Psoas muscle (tissue), 7 donors: ENCODE measurements at regions not wholly inside any gene's neighbourhood (a gene's known extent, or its start where the extent isn't known, plus 50 kb on each side); places are given as distances from the start of the nearest gene placed in this dataset.
"Not testable (repeated sequence)": the region's sequence is repeated elsewhere in the genome, so short reads cannot be mapped to it uniquely, and the experiment has no call there.

Experiments
- ATAC-seq, 4 donors: fragments of 200-7000 bp; cut with Tn5 transposase; one replicate each; pipeline ENCODE4 v1.9.1; 2020; ENCODE audit warnings: moderate library complexity in 3 of 4, mild to moderate bottlenecking in 2 of 4
- DNase-seq, 2 donors: peaks; one replicate each; pipeline ENCODE4 v3.0.0-alpha.2; 2020
- H3K27ac ChIP-seq: fragments of 200-600 bp; one replicate; pipeline ENCODE4 v1.8.0; 2022
- H3K27me3 ChIP-seq, 3 donors: fragments of 200-600 bp in 1 of 3; one replicate each; pipeline versions ENCODE4 v1.6.1 to v1.8.0; 2013 to 2022; ENCODE audit warnings: low read length in 2 of 3, mild to moderate bottlenecking in 2 of 3, moderate library complexity in 1 of 3; ENCODE audit not compliant: insufficient read depth in 3 of 3
- H3K36me3 ChIP-seq, 2 donors: fragments of 200-600 bp in 1 of 2; one replicate each; pipeline versions ENCODE4 v1.6.1 to v1.8.0; 2013 to 2022; ENCODE audit warnings: low read depth in 1 of 2, mild to moderate bottlenecking in 1 of 2, moderate library complexity in 1 of 2; ENCODE audit not compliant: insufficient read depth in 1 of 2
- H3K4me1 ChIP-seq: fragments of 200-600 bp; one replicate; pipeline ENCODE4 v1.8.0; 2022
- H3K4me3 ChIP-seq: fragments of 200-600 bp; one replicate; pipeline ENCODE4 v1.8.0; 2022; ENCODE audit warnings: mild to moderate bottlenecking
- H3K9me3 ChIP-seq: fragments of 200-600 bp; one replicate; pipeline ENCODE4 v1.8.0; 2022
- CTCF ChIP-seq: fragments of 200-600 bp; IDR thresholded peaks from one replicate; pipeline ENCODE4 v1.8.0; 2022; ENCODE audit warnings: antibody characterized with exemption
- WGBS, 3 donors: extraction: QIAGEN DNeasy Blood & Tissue Kit; methylation state at CpG; one replicate each; pipeline versions ENCODE4 v1.1.6 to v1.1.7; 2013; 5-methylcytosine and 5-hydroxymethylcytosine counted together
- intact Hi-C, 2 donors: fragments of 100-400 bp; cut with DNase I; formaldehyde crosslinking; loops; one replicate each; pipeline versions ENCODE4 v1.11.0 to v1.14.2; 2022
- donor health status: healthy with polysubstance abuse.
- donor health status: DM: no; HTN: no; CAD: no; lungs with moderate emphysema.
- donor health status: Bipolar disorder and iron deficiency.
- donor health status: healthy.
- donor health status: DM: yes; HTN: yes; CAD: no.
- donor health status: DM: no; HTN: no; CAD: no.
- donor health status: DM: yes; HTN: yes; CAD: no.

GRCh38 chr14:71762575-71762974 lies 169.7 kb upstream of the RGS6 start:
- no peak overlapping the region for H3K4me3 ChIP-seq
- intact Hi-C loops = no loop called here
- 91 to 92% (median 92%) methylated on average over 4 of the region's 4 CpGs for WGBS, 3 donors
- no peak for TF ChIP-seq CTCF
- no peak overlapping the region for H3K27ac ChIP-seq
- H3K27me3 ChIP-seq = no peaks in the 10 kb centered on the region
- H3K9me3 ChIP-seq = peaks cover 5% of the 10 kb centered on the region
- no peaks in the 10 kb centered on the region for H3K4me1 ChIP-seq
- ATAC-seq (no peak), DNase-seq (no peak)
- H3K36me3 ChIP-seq = no peaks in the 10 kb centered on the region

- no peaks in the 10 kb centered on the region for H3K4me1 ChIP-seq
- H3K27ac ChIP-seq = no peak overlapping the region
- no peaks in the 10 kb centered on the region for H3K27me3 ChIP-seq
- no peak overlapping the region for H3K4me3 ChIP-seq
- no peak for TF ChIP-seq CTCF
- WGBS, 3 donors = 18 to 25% (median 19%) methylated on average over 9 of the region's 9 CpGs
- peaks cover 5% of the 10 kb centered on the region for H3K9me3 ChIP-seq
- intact Hi-C loops = no loop called here
- no peak for DNase-seq
- ATAC-seq = no peak
- H3K36me3 ChIP-seq = no peaks in the 10 kb centered on the region
Observed at GRCh38 chr14:71764701-71765382, 167.4 kb upstream of the RGS6 start.

GRCh38 chr14:71765505-71765904 lies 166.7 kb upstream of the RGS6 start:
- ATAC-seq (no peak), DNase-seq (no peak)
- no peak for TF ChIP-seq CTCF
- Histone ChIP-seq H3K36me3 (no peaks in the 10 kb centered on the region), H3K27ac (no peak overlapping the region), H3K4me3 (no peak overlapping the region), H3K27me3 (no peaks in the 10 kb centered on the region), H3K9me3 (peaks cover 5% of the 10 kb centered on the region), H3K4me1 (no peaks in the 10 kb centered on the region)
- intact Hi-C loops = no loop called here
- WGBS, 3 donors = 32 to 60% (median 41%) methylated on average over 1 of the region's 1 CpG

- 62 to 85% (median 81%) methylated on average over 3 of the region's 3 CpGs for WGBS, 3 donors
Observed at GRCh38 chr14:71770431-71770830, 161.8 kb upstream of the RGS6 start.

GRCh38 chr14:71771421-71771820 lies 160.8 kb upstream of the RGS6 start:
- H3K4me3 ChIP-seq, H3K27ac ChIP-seq, H3K27me3 ChIP-seq, H3K4me1 ChIP-seq, intact Hi-C loops, H3K9me3 ChIP-seq, H3K36me3 ChIP-seq, DNase-seq, ATAC-seq: not testable (repeated sequence)
- WGBS, 3 donors = 85 to 89% (median 86%) methylated on average over 4 of the region's 4 CpGs

More at GRCh38 chr14:71770431-71770830, 161.8 kb upstream of the RGS6 start:
- H3K27me3 ChIP-seq = peaks cover 0 to 3% (median 0%) of the 10 kb centered on the region in 3 donors
- H3K27ac ChIP-seq = no peak overlapping the region
- no peaks in the 10 kb centered on the region for H3K4me1 ChIP-seq
- ATAC-seq = no peak
- H3K4me3 ChIP-seq = no peak overlapping the region
- intact Hi-C loops = no loop called here
- no peaks in the 10 kb centered on the region for H3K36me3 ChIP-seq
- TF ChIP-seq CTCF = no peak
- no peaks in the 10 kb centered on the region for H3K9me3 ChIP-seq
- no peak for DNase-seq

- H3K36me3 ChIP-seq, H3K4me1 ChIP-seq, H3K9me3 ChIP-seq, intact Hi-C loops, ATAC-seq, H3K27ac ChIP-seq, DNase-seq, H3K27me3 ChIP-seq, H3K4me3 ChIP-seq: not testable (repeated sequence)
- 90 to 92% (median 91%) methylated on average over 17 of the region's 17 CpGs for WGBS, 3 donors
Observed at GRCh38 chr14:71771996-71772395, 160.2 kb upstream of the RGS6 start.
